Ascending aorta (tissue), 2 donors: ENCODE measurements at regions not wholly inside any gene's neighbourhood (a gene's known extent, or its start where the extent isn't known, plus 50 kb on each side); places are given as distances from the start of the nearest gene placed in this dataset.

Experiments used
- DNase-seq, 2 donors: peaks; one replicate each; pipeline ENCODE4 v3.0.0-alpha.2; 2019; ENCODE audit warnings: low spot score in 2 of 2
- H3K27ac ChIP-seq, 2 donors: fragments of 200-600 bp; sonication (generic); one replicate each; pipeline ENCODE4 v1.5.1; 2016 to 2017; ENCODE audit warnings: mild to moderate bottlenecking in 1 of 2
- H3K27me3 ChIP-seq: fragments of 200-600 bp; sonication (generic); one replicate; pipeline ENCODE4 v1.5.1; 2017
- H3K36me3 ChIP-seq, 2 donors: fragments of 200-600 bp; sonication (generic); one replicate each; pipeline ENCODE4 v1.5.1; 2016
- H3K4me1 ChIP-seq, 2 donors: fragments of 200-600 bp; sonication (generic); one replicate each; pipeline ENCODE4 v1.5.1; 2016 to 2017; ENCODE audit warnings: mild to moderate bottlenecking in 1 of 2
- H3K4me3 ChIP-seq, 2 donors: fragments of 200-600 bp; sonication (generic); one replicate each; pipeline ENCODE4 v1.5.1; 2016 to 2017; ENCODE audit warnings: mild to moderate bottlenecking in 1 of 2
- H3K9me3 ChIP-seq, 2 donors: fragments of 200-600 bp; sonication (generic); one replicate each; pipeline ENCODE4 v1.5.1; 2016
- intact Hi-C: fragments of 100-400 bp; cut with DNase I; formaldehyde crosslinking; loops from one replicate; pipeline ENCODE4 v1.15.1; 2023
- TF ChIP-seq, protein P1 (sequence below), 3 experiments: fragments of 200-600 bp in 2 of 3; fragments of 450-650 bp in 1 of 3; sonication (generic) in 2 of 3; IDR thresholded peaks; one replicate each; pipeline ENCODE4 v1.5.1; 2016 to 2019; ENCODE audit warnings: antibody characterized with exemption in 3 of 3, mild to moderate bottlenecking in 1 of 3, moderate library complexity in 1 of 3

DNA sequence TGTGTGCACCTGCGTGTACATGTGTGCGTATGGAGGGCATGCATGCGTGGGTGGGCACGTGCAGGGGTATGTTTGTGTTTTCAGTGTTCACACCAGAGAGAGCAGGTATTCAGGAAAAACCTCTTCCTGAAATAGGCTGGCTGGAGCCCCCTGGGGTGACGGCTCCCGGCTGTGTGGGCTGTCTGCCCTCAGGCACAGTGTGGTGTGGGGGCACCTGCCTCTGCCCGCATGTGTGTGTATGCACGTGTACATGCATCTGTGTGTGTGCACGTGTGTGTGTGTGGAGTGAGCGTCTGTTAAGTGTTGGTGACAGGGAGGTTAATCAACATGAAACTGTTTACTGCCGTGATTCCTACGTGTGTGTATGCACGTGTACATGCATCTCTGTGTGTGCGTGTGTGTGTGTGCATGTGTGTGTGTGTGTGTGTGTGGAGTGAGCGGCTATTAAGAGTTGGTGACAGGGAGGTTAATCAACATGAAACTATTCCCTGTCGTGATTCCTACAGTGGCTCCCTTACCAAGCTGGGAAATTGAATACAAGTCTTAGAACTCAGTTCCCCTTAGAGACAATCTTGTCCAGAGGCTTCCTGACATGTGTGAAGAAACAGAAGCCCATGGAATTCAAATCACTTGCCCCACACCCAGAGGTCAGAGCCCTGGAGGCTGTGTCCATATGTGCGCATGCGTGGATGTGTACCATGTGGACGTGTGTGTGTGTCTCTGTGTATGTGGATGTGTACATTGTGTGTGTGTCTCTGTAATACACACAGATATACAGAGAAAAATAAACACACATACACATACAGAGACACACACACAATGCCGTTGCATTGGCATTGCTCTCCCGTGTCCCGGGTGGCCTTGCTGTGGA lies 372.4 kb upstream of the IRX4 start:
- intact Hi-C loops, result no loop called here
- no peak for DNase-seq
- Histone ChIP-seq H3K27me3 (no peaks in the 10 kb centered on the region), H3K4me1 (no peaks in the 10 kb centered on the region), H3K27ac (no peak overlapping the region), H3K36me3 (no peaks in the 10 kb centered on the region), H3K4me3 (no peak overlapping the region), H3K9me3 (no peaks in the 10 kb centered on the region)
- TF ChIP-seq, protein P1, sequence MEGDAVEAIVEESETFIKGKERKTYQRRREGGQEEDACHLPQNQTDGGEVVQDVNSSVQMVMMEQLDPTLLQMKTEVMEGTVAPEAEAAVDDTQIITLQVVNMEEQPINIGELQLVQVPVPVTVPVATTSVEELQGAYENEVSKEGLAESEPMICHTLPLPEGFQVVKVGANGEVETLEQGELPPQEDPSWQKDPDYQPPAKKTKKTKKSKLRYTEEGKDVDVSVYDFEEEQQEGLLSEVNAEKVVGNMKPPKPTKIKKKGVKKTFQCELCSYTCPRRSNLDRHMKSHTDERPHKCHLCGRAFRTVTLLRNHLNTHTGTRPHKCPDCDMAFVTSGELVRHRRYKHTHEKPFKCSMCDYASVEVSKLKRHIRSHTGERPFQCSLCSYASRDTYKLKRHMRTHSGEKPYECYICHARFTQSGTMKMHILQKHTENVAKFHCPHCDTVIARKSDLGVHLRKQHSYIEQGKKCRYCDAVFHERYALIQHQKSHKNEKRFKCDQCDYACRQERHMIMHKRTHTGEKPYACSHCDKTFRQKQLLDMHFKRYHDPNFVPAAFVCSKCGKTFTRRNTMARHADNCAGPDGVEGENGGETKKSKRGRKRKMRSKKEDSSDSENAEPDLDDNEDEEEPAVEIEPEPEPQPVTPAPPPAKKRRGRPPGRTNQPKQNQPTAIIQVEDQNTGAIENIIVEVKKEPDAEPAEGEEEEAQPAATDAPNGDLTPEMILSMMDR (IDR thresholded peaks at IDR 0.05), result no peak

DNA sequence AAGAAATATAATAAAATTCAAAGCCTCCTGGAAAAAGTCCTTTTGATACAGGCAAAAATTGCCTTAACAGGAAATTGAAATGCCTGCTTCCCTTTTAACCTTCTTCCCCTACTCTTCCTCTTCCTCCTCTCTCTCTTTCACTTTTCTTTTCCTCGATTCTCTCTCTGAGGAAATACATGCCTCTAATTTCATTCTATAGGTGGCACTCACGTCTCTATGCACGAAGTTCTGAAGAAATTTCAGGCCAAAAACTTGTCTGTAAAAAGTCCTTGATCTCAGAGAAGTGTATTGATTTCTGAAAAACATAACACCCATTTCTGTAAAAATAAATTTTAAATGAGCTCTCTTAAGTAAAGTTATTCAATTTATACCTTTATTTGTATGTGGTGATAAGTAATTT lies 371.7 kb upstream of the IRX4 start:
- Histone ChIP-seq H3K9me3 (no peaks in the 10 kb centered on the region), H3K4me3 (no peak overlapping the region), H3K36me3 (no peaks in the 10 kb centered on the region), H3K27ac (no peak overlapping the region), H3K27me3 (no peaks in the 10 kb centered on the region), H3K4me1 (no peaks in the 10 kb centered on the region)
- intact Hi-C loops, result no loop called here
- DNase-seq, result no peak
- TF ChIP-seq, protein P1 (IDR thresholded peaks at IDR 0.05), result no peak

DNA sequence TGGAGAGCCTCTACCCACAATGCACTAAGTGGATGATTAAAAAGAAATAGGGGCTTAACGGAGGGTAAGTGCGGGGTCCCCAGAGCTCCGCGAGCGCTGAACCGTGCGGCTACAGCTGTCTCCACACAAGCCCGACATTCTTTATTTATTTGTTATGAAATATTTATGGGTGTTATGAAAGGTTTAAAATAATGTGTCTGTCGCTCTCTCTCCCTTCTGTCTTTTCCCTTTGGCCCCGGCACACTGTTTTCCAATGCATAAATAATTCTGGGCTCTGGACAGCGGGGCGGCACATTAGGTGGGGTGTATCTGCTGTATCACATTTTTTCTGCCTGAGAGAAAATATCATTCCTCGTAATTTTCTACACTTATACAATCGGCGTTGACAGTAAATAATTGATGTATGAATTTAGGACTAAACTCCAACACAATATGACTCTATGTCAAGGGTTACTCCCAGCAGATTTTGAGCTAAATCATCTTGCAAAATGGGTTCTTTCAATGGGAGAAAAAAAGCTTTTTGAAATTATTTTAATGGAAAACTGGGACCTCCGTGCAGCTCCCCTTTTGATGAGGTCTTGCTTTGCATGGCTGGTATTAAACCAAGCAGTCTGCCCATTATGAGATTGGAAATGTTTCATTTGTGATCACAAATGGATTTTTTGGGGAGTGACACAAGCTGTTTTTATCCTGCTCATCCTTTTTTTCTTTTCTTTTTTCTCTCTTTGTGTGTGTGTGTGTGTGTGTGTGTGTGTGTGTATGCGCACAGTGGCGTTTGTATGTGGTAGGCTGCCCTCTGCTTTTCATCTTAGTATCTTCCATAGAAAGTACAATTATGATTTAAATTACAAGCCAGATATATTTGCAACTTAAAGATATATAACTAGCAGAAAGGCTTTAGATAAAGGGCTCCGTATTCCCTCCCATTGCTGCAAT lies 370.6 kb upstream of the IRX4 start:
- Histone ChIP-seq H3K9me3 (no peaks in the 10 kb centered on the region), H3K4me1 (no peaks in the 10 kb centered on the region), H3K4me3 (no peak overlapping the region), H3K27me3 (no peaks in the 10 kb centered on the region), H3K36me3 (no peaks in the 10 kb centered on the region), H3K27ac (no peak overlapping the region)
- TF ChIP-seq, protein P1 (IDR thresholded peaks at IDR 0.05), result no peak
- no peak for DNase-seq
- intact Hi-C loops, result no loop called here

DNA sequence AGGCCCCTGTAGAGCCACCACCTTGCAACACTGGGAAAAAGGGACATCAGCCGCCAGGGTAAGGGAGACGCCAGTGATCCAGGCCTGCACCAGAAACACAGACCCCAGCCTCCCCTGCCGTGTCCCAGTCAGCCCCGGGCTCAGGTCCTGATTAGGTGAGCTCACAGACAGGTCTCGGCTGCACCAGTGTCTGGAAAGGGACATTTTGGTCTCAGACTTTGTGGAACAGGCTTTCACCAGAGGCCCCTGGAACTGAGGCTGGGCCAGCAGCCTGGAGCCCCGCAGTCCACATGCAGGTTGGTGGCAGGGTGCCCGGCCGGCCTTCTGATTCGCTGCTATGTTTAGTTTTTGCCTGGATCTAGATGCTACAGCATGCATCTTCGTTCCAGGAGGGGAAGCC lies 369.0 kb upstream of the IRX4 start:
- intact Hi-C loops, result no loop called here
- no peak overlapping the region for H3K4me3 ChIP-seq
- H3K27ac ChIP-seq, result no peak overlapping the region
- no peaks in the 10 kb centered on the region for H3K27me3 ChIP-seq
- no peaks in the 10 kb centered on the region for H3K4me1 ChIP-seq
- TF ChIP-seq, protein P1 (IDR thresholded peaks at IDR 0.05), result no peak
- no peak for DNase-seq
- H3K36me3 ChIP-seq, result no peaks in the 10 kb centered on the region
- H3K9me3 ChIP-seq, result no peaks in the 10 kb centered on the region

DNA sequence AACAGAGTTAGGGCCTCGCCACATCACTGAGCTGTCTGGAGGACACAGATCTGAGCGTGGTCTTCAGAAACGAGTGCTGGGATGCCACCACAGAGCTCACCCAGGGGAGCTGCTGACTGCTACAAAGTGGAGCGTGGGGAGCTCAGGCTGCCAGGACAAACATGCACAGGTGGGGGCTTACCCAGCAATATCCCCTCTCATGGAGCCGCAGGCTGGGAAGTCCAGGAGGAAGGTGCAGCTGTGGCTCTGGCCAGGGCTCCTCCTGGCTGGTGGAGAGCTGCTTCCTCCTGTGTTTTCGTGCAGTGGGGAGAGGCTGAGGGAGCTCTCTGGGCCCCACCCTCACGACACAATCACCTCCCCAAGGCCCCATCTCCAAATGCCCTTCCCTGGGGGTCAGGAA lies 368.6 kb upstream of the IRX4 start:
- no peaks in the 10 kb centered on the region for H3K9me3 ChIP-seq

More for the DNA sequence above, 368.6 kb upstream of the IRX4 start:
- DNase-seq, result no peak
- Histone ChIP-seq H3K27ac (no peak overlapping the region), H3K36me3 (no peaks in the 10 kb centered on the region), H3K4me1 (no peaks in the 10 kb centered on the region), H3K4me3 (no peak overlapping the region), H3K27me3 (no peaks in the 10 kb centered on the region)
- TF ChIP-seq, protein P1 (IDR thresholded peaks at IDR 0.05), result no peak
- intact Hi-C loops, result no loop called here
